MM.1S (cell line): ENCODE measurements at regions not wholly inside any gene's neighbourhood (a gene's known extent, or its start where the extent isn't known, plus 50 kb on each side); places are given as distances from the start of the nearest gene placed in this dataset.

Source experiments
- DNase-seq: peaks from one replicate; pipeline ENCODE4 v3.0.0-alpha.2; 2015
- H2AFZ ChIP-seq: fragments of 300-600 bp; sonication (generic); 2 replicates; pipeline ENCODE4 v1.6.0; 2016; ENCODE audit warnings: antibody characterized with exemption, low read length
- H3F3A ChIP-seq: fragments of 300-600 bp; sonication (generic); 2 replicates; pipeline ENCODE4 v1.6.1; 2016; ENCODE audit warnings: mild to moderate bottlenecking, antibody characterized with exemption, low read length, moderate library complexity, mixed read lengths; ENCODE audit not compliant: insufficient read depth
- H3K27ac ChIP-seq: fragments of 300-600 bp; sonication (generic); 2 replicates; pipeline ENCODE4 v1.5.1; 2016; ENCODE audit warnings: mild to moderate bottlenecking, low read length
- H3K27me3 ChIP-seq: fragments of 300-600 bp; sonication (generic); replicated peaks from 2 replicates; pipeline ENCODE4 v1.6.0; 2016; ENCODE audit warnings: low read length; ENCODE audit not compliant: insufficient read depth
- H3K36me3 ChIP-seq: fragments of 300-600 bp; sonication (generic); replicated peaks from 2 replicates; pipeline ENCODE4 v1.6.1; 2016; ENCODE audit warnings: mild to moderate bottlenecking, low read length, mixed read lengths; ENCODE audit not compliant: insufficient read depth
- H3K4me1 ChIP-seq: fragments of 300-600 bp; sonication (generic); 2 replicates; pipeline ENCODE4 v1.6.1; 2016; ENCODE audit warnings: low read length, mixed read lengths
- H3K4me2 ChIP-seq: fragments of 300-600 bp; sonication (generic); 2 replicates; pipeline ENCODE4 v1.6.0; 2016; ENCODE audit warnings: low read depth, low read length
- H3K4me3 ChIP-seq: fragments of 300-600 bp; sonication (generic); 2 replicates; pipeline ENCODE4 v1.5.1; 2016; ENCODE audit warnings: low read length, mixed read lengths
- H3K79me2 ChIP-seq: fragments of 300-600 bp; sonication (generic); 2 replicates; pipeline ENCODE4 v1.6.1; 2016; ENCODE audit warnings: mixed run types, low read length, mixed read lengths
- H3K9ac ChIP-seq: fragments of 300-600 bp; sonication (generic); 2 replicates; pipeline ENCODE4 v1.6.1; 2016; ENCODE audit warnings: low read length, mixed read lengths
- H3K9me2 ChIP-seq: fragments of 300-600 bp; sonication (generic); replicated peaks from 2 replicates; pipeline ENCODE4 v1.6.1; 2016; ENCODE audit warnings: mild to moderate bottlenecking, low read length, mixed read lengths; ENCODE audit not compliant: insufficient read depth
- H3K9me3 ChIP-seq: fragments of 300-600 bp; sonication (generic); replicated peaks from 2 replicates; pipeline ENCODE4 v1.6.1; 2016; ENCODE audit warnings: mild to moderate bottlenecking, low read length, mixed read lengths; ENCODE audit not compliant: insufficient read depth
- H4K20me1 ChIP-seq: fragments of 300-600 bp; sonication (generic); 2 replicates; pipeline ENCODE4 v1.6.1; 2016; ENCODE audit warnings: mild to moderate bottlenecking, low read length, moderate library complexity, mixed read lengths; ENCODE audit not compliant: insufficient read depth
- EZH2 ChIP-seq: fragments of 300-600 bp; sonication (generic); optimal IDR thresholded peaks from 2 replicates; pipeline ENCODE3; 2017; ENCODE audit warnings: low read depth, mild to moderate bottlenecking, antibody characterized with exemption, low read length, mixed read lengths
- EZH2phosphoT487 ChIP-seq: fragments of 300-600 bp; sonication (generic); IDR thresholded peaks from 2 replicates; pipeline ENCODE4 v1.6.1; 2018; ENCODE audit warnings: antibody characterized with exemption, low read length
- TF ChIP-seq, protein P1 (sequence below): fragments of 300-600 bp; sonication (generic); IDR thresholded peaks from 2 replicates; pipeline ENCODE4 v1.5.1; 2016; ENCODE audit warnings: antibody characterized with exemption, low read length, mixed read lengths

GRCh38 chr7:80971225-80971624, 52.4 kb upstream of the SEMA3C start:
- no peak overlapping the region for H2AFZ ChIP-seq
- DNase-seq: no peak
- H3K27me3 ChIP-seq: no peaks in the 10 kb centered on the region
- no peaks in the 10 kb centered on the region for H3K9me2 ChIP-seq
- H3K9me3 ChIP-seq: no peaks in the 10 kb centered on the region
- TF ChIP-seq, protein P1, sequence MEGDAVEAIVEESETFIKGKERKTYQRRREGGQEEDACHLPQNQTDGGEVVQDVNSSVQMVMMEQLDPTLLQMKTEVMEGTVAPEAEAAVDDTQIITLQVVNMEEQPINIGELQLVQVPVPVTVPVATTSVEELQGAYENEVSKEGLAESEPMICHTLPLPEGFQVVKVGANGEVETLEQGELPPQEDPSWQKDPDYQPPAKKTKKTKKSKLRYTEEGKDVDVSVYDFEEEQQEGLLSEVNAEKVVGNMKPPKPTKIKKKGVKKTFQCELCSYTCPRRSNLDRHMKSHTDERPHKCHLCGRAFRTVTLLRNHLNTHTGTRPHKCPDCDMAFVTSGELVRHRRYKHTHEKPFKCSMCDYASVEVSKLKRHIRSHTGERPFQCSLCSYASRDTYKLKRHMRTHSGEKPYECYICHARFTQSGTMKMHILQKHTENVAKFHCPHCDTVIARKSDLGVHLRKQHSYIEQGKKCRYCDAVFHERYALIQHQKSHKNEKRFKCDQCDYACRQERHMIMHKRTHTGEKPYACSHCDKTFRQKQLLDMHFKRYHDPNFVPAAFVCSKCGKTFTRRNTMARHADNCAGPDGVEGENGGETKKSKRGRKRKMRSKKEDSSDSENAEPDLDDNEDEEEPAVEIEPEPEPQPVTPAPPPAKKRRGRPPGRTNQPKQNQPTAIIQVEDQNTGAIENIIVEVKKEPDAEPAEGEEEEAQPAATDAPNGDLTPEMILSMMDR: no peak
- TF ChIP-seq EZH2: no peak
- TF ChIP-seq EZH2phosphoT487: no peak
- no peak overlapping the region for H3K4me2 ChIP-seq
- no peaks in the 10 kb centered on the region for H3K79me2 ChIP-seq
- no peak overlapping the region for H3K9ac ChIP-seq
- H3K4me1 ChIP-seq: no peaks in the 10 kb centered on the region
- H3F3A ChIP-seq: no peaks in the 10 kb centered on the region
- no peaks in the 10 kb centered on the region for H3K36me3 ChIP-seq
- no peak overlapping the region for H3K27ac ChIP-seq
- no peaks in the 10 kb centered on the region for H4K20me1 ChIP-seq
- no peak overlapping the region for H3K4me3 ChIP-seq
